B cell (primary cell): ENCODE measurements at regions not wholly inside any gene's neighbourhood (a gene's known extent, or its start where the extent isn't known, plus 50 kb on each side); places are given as distances from the start of the nearest gene placed in this dataset.

Source experiments
- ATAC-seq: fragments of 200-7000 bp; cut with Tn5 transposase; one replicate; pipeline ENCODE4 v1.10.0; 2021; ENCODE audit warnings: low read depth, mild to moderate bottlenecking, moderate number of reproducible peaks, moderate library complexity
- CTCF ChIA-PET: fragments of 350-600 bp; sonication (Branson Sonifier 250); formaldehyde crosslinking; loops from one replicate; lab custom pipeline; 2021; ENCODE audit warnings: antibody characterized with exemption, inconsistent platforms; lab: Charles Lee
- POLR2A ChIA-PET: fragments of 350-600 bp; sonication (Branson Sonifier 250); formaldehyde crosslinking; loops from one replicate; lab custom pipeline; 2021; ENCODE audit warnings: antibody characterized with exemption; lab: Charles Lee
- DNase-seq: peaks from one replicate; pipeline ENCODE4 v3.0.0; 2013
- H2AFZ ChIP-seq: 2 replicates; pipeline ENCODE4 v1.6.1; 2012; ENCODE audit warnings: mild to moderate bottlenecking, low read depth, low read length; ENCODE audit not compliant: insufficient read depth, poor library complexity, severe bottlenecking
- H3K27ac ChIP-seq, 2 donors: 1 replicate in 1 of 2; 2 replicates in 1 of 2; pipeline ENCODE4 v1.5.1; 2012 to 2013; ENCODE audit warnings: low read length in 2 of 2, mild to moderate bottlenecking in 2 of 2, moderate library complexity in 1 of 2
- H3K27me3 ChIP-seq, 4 experiments: fragments of 200-600 bp in 1 of 4; sonication (generic) in 1 of 4; replicated peaks in 1 of 4; 1 replicate in 2 of 4; 2 replicates in 2 of 4; pipeline versions ENCODE4 v1.6.1 to v1.7.0; 2013 to 2016; ENCODE audit warnings: low read length in 3 of 4, mild to moderate bottlenecking in 2 of 4, mixed read lengths in 1 of 4, moderate library complexity in 1 of 4; ENCODE audit not compliant: insufficient read depth in 4 of 4, control insufficient read depth in 3 of 4; ENCODE audit errors: control extremely low read depth in 1 of 4
- H3K36me3 ChIP-seq, 2 experiments: replicated peaks in 1 of 2; 1 replicate in 1 of 2; 2 replicates in 1 of 2; pipeline versions ENCODE4 v1.6.1 to v1.7.1; 2013; ENCODE audit warnings: low read length in 1 of 2; ENCODE audit not compliant: insufficient read depth in 2 of 2, control insufficient read depth in 1 of 2; ENCODE audit errors: control extremely low read depth in 1 of 2, extremely low read depth in 1 of 2
- H3K4me1 ChIP-seq, 2 donors: fragments of 200-600 bp in 1 of 2; sonication (generic) in 1 of 2; 1 replicate in 1 of 2; 2 replicates in 1 of 2; pipeline versions ENCODE4 v1.5.1 to v1.6.1; 2013 to 2017; ENCODE audit warnings: low read length in 2 of 2; ENCODE audit not compliant: control insufficient read depth in 2 of 2, insufficient read depth in 2 of 2
- H3K4me2 ChIP-seq: replicated peaks from 2 replicates; pipeline ENCODE3; 2012; ENCODE audit warnings: mild to moderate bottlenecking, low read depth, low read length; ENCODE audit not compliant: poor library complexity, severe bottlenecking
- H3K4me3 ChIP-seq, 5 experiments: fragments of 200-600 bp in 1 of 5; sonication (generic) in 1 of 5; 1 replicate in 3 of 5; 2 replicates in 2 of 5; pipeline versions ENCODE4 v1.5.1 to v1.7.0; 2011 to 2016; ENCODE audit warnings: low read length in 4 of 5, mild to moderate bottlenecking in 4 of 5, low read depth in 2 of 5, control low read depth in 1 of 5, moderate library complexity in 1 of 5; ENCODE audit not compliant: insufficient read depth in 1 of 5; ENCODE audit errors: control extremely low read depth in 1 of 5, extremely low read depth in 1 of 5
- H3K79me2 ChIP-seq: fragments of 200-600 bp; sonication (generic); one replicate; pipeline ENCODE4 v1.6.0; 2016; ENCODE audit warnings: low read length; ENCODE audit not compliant: control insufficient read depth, insufficient read depth
- H3K9ac ChIP-seq: fragments of 200-600 bp; sonication (generic); 2 replicates; pipeline ENCODE4 v1.6.1; 2017; ENCODE audit warnings: mild to moderate bottlenecking, low read length, moderate library complexity
- H3K9me3 ChIP-seq, 3 donors: one replicate each; pipeline versions ENCODE4 v1.6.1 to v1.7.1; 2013; ENCODE audit warnings: low read length in 2 of 3; ENCODE audit not compliant: control insufficient read depth in 2 of 3, insufficient read depth in 1 of 3; ENCODE audit errors: control extremely low read depth in 1 of 3
- H4K20me1 ChIP-seq: 2 replicates; pipeline ENCODE4 v1.6.0; 2012; ENCODE audit warnings: mild to moderate bottlenecking, low read length; ENCODE audit not compliant: insufficient read depth, control insufficient read depth, poor library complexity, severe bottlenecking
- H3K27ac Mint-ChIP-seq: one replicate; pipeline ENCODE4 v1.8.0; 2021; ENCODE audit warnings: mixed read lengths
- H3K27me3 Mint-ChIP-seq: one replicate; pipeline ENCODE4 v1.8.0; 2021; ENCODE audit warnings: mixed read lengths
- H3K4me1 Mint-ChIP-seq: one replicate; pipeline ENCODE4 v1.8.0; 2021; ENCODE audit warnings: mixed read lengths
- H3K4me3 Mint-ChIP-seq: one replicate; pipeline ENCODE4 v1.8.0; 2021; ENCODE audit warnings: mixed read lengths
- H3K9me3 Mint-ChIP-seq: one replicate; pipeline ENCODE4 v1.8.0; 2022; ENCODE audit warnings: mixed read lengths; ENCODE audit not compliant: insufficient read depth
- CTCF ChIP-seq: fragments of 200-600 bp; IDR thresholded peaks from one replicate; pipeline ENCODE4 v1.8.0; 2022; ENCODE audit warnings: antibody characterized with exemption, mild to moderate bottlenecking
- EZH2 ChIP-seq: IDR thresholded peaks from 2 replicates; pipeline ENCODE4 v1.6.1; 2012; ENCODE audit warnings: borderline replicate concordance, low read depth, mild to moderate bottlenecking, moderate library complexity, low read length; ENCODE audit not compliant: insufficient read depth, poor library complexity, severe bottlenecking
- WGBS: methylation state at CpG from one replicate; pipeline ENCODE4 v1.1.5; 2013; ENCODE audit warnings: missing lambda C conversion rate; ENCODE audit not compliant: insufficient coverage; 5-methylcytosine and 5-hydroxymethylcytosine counted together
- intact Hi-C: fragments of 100-400 bp; cut with micrococcal nuclease; formaldehyde crosslinking; loops from one replicate; pipeline ENCODE4 v1.10.0; 2022

- ChIA-PET CTCF (no interaction called here), POLR2A (interaction anchor here (0.6 kb wide), 1 partner anchor 9 kb away, joined by 4 read pairs; no protein-coding TSS in a partner anchor)
- no peaks in the 10 kb centered on the region for H3K27me3 Mint-ChIP-seq
- DNase-seq (no peak), ATAC-seq (no peak)
- Histone ChIP-seq H2AFZ (no peak overlapping the region), H3K4me1 (no peaks in the 10 kb centered on the region), H3K9ac (no peak overlapping the region), H3K4me3 (no peak overlapping the region), H3K36me3 (no peaks in the 10 kb centered on the region), H3K79me2 (no peaks in the 10 kb centered on the region), H3K9me3 (no peaks in the 10 kb centered on the region), H3K27me3 (no peaks in the 10 kb centered on the region), H3K4me2 (no peak overlapping the region), H4K20me1 (no peaks in the 10 kb centered on the region), H3K27ac (no peak overlapping the region)
- H3K4me1 Mint-ChIP-seq, result no peaks in the 10 kb centered on the region
- 90% methylated on average over 2 of the region's 7 CpGs for WGBS
- TF ChIP-seq EZH2 (no peak), CTCF (no peak)
- peaks cover 5% of the 10 kb centered on the region for H3K9me3 Mint-ChIP-seq
- no peak overlapping the region for H3K27ac Mint-ChIP-seq
- no peak overlapping the region for H3K4me3 Mint-ChIP-seq
- intact Hi-C loops, result no loop called here
Observed at GRCh38 chr13:72180253-72180952, 313.4 kb upstream of the DACH1 start.

GRCh38 chr13:72174549-72174948, 307.5 kb upstream of the DACH1 start:
- CTCF ChIA-PET, result no interaction called here

More at GRCh38 chr13:72174549-72174948, 307.5 kb upstream of the DACH1 start:
- no peak overlapping the region for H3K4me3 ChIP-seq
- no peaks in the 10 kb centered on the region for H3K9me3 ChIP-seq
- intact Hi-C loops, result no loop called here
- H3K79me2 ChIP-seq, result no peaks in the 10 kb centered on the region
- H2AFZ ChIP-seq, result no peak overlapping the region
- no peaks in the 10 kb centered on the region for H3K4me1 ChIP-seq
- no peaks in the 10 kb centered on the region for H3K27me3 ChIP-seq
- TF ChIP-seq CTCF, result no peak
- TF ChIP-seq EZH2, result no peak
- POLR2A ChIA-PET, result no interaction called here
- no peaks in the 10 kb centered on the region for H3K36me3 ChIP-seq
- Mint-ChIP-seq H3K27ac (no peak overlapping the region), H3K9me3 (no peaks in the 10 kb centered on the region), H3K4me1 (no peaks in the 10 kb centered on the region), H3K27me3 (no peaks in the 10 kb centered on the region), H3K4me3 (no peak overlapping the region)
- no peaks in the 10 kb centered on the region for H4K20me1 ChIP-seq
- WGBS, result 100% methylated on average over 1 of the region's 2 CpGs
- H3K27ac ChIP-seq, result no peak overlapping the region
- ATAC-seq, result no peak
- H3K4me2 ChIP-seq, result no peak overlapping the region
- H3K9ac ChIP-seq, result no peak overlapping the region
- no peak for DNase-seq
